GM12875 (cell line): ENCODE measurements at regions not wholly inside any gene's neighbourhood (a gene's known extent, or its start where the extent isn't known, plus 50 kb on each side); places are given as distances from the start of the nearest gene placed in this dataset.
"Not testable (repeated sequence)": the region's sequence is repeated elsewhere in the genome, so short reads cannot be mapped to it uniquely, and the experiment has no call there.

Experiments used
- H3K4me3 ChIP-seq: one replicate; pipeline ENCODE4 v1.5.1; 2011; ENCODE audit warnings: low read depth, low read length, control low read depth
- TF ChIP-seq, protein P1 (sequence below): IDR thresholded peaks from 2 replicates; pipeline ENCODE4 v1.5.1; 2011; ENCODE audit warnings: low read depth, mild to moderate bottlenecking, control low read depth, inconsistent platforms, low read length, moderate library complexity, borderline replicate concordance; ENCODE audit not compliant: insufficient read depth

GRCh38 chr4:103885152-103885551 is 165.4 kb upstream of the TACR3 start:
- no peak overlapping the region for H3K4me3 ChIP-seq
- TF ChIP-seq, protein P1, sequence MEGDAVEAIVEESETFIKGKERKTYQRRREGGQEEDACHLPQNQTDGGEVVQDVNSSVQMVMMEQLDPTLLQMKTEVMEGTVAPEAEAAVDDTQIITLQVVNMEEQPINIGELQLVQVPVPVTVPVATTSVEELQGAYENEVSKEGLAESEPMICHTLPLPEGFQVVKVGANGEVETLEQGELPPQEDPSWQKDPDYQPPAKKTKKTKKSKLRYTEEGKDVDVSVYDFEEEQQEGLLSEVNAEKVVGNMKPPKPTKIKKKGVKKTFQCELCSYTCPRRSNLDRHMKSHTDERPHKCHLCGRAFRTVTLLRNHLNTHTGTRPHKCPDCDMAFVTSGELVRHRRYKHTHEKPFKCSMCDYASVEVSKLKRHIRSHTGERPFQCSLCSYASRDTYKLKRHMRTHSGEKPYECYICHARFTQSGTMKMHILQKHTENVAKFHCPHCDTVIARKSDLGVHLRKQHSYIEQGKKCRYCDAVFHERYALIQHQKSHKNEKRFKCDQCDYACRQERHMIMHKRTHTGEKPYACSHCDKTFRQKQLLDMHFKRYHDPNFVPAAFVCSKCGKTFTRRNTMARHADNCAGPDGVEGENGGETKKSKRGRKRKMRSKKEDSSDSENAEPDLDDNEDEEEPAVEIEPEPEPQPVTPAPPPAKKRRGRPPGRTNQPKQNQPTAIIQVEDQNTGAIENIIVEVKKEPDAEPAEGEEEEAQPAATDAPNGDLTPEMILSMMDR: no peak

DNA sequence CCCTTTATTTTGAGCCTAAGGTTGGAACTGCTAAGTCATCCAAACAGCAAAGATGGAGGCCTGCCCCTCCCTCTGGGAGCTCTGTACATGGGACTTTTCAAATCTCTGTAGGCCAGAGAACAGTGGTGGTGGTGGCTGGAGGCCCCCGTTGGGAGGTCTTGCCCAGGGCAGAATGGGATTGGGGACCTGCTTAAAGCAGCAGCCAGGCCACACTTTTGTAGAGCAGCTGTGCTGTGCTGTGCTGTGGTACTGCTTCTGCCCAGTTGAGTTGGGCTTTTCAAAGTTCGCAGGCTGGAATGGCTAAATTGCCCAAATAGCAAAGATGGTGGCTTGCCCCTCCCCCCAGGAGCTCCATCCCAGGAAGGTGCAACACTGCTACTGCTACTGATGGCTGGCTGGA is 147.5 kb upstream of the TACR3 start:
- TF ChIP-seq, protein P1: no peak

GRCh38 chr4:103853627-103854026 is 133.8 kb upstream of the TACR3 start:
- TF ChIP-seq, protein P1: no peak
- no peak overlapping the region for H3K4me3 ChIP-seq

More for the DNA sequence above, 147.5 kb upstream of the TACR3 start:
- H3K4me3 ChIP-seq: no peak overlapping the region

- TF ChIP-seq, protein P1: no peak
- no peak overlapping the region for H3K4me3 ChIP-seq
Observed at GRCh38 chr4:103853146-103853545, 133.4 kb upstream of the TACR3 start.

GRCh38 chr4:103845075-103845474 is 125.3 kb upstream of the TACR3 start:
- H3K4me3 ChIP-seq: no peak overlapping the region
- TF ChIP-seq, protein P1: no peak

GRCh38 chr4:103842637-103843239 is 123.0 kb upstream of the TACR3 start:
- H3K4me3 ChIP-seq: no peak overlapping the region
- TF ChIP-seq, protein P1: no peak

DNA sequence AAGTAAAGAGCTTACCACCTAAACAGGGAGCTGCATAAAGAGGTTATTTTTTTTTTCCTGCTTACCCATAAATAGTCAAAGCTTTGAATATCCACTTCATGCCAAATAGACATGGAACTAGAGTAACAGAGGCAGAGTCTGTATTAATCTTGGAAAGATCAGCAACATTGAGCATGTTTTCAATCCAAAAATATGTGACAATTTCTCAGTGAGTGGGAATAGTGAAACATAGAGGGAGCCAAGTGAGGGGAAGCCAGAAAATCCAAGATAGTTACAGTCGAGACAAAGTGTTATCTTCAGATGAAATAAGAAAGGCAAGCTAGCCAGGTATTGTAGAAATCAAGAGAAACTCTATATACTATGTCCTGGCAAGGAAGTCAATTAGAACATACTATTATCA is 122.3 kb upstream of the TACR3 start:
- H3K4me3 ChIP-seq: no peak overlapping the region
- TF ChIP-seq, protein P1: no peak

DNA sequence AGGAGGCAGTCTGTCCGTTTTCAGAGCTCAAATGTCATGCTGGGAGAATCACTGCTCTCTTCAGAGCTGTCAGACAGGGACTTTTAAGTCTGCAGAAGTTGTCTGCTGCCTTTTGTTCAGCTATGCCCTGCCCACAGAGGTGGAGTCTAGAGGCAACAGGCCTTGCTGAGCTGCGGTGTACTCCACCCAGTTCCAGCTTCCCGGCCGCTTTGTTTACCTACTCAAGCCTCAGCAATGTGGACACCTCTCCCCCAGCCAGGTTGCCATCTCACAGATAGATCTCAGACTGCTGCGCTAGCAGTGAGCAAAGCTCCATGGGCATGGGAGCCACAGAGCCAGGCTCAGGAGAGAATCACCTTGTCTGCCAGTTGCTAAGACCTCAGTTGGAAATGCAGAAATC is 90.5 kb upstream of the TACR3 start:
- not testable (repeated sequence) for H3K4me3 ChIP-seq
